Nephron progenitor cell (in vitro differentiated cells): ENCODE measurements at regions not wholly inside any gene's neighbourhood (a gene's known extent, or its start where the extent isn't known, plus 50 kb on each side); places are given as distances from the start of the nearest gene placed in this dataset.
A peak's percentile ranks its signal among the peaks of the same experiment; 100 is the strongest.

Experiments
- DNase-seq: peaks from one replicate; pipeline ENCODE4 v3.0.0; 2021
- H3K27ac Mint-ChIP-seq: 2 replicates; pipeline ENCODE4 v1.8.0; 2021; ENCODE audit warnings: mild to moderate bottlenecking, moderate library complexity, mixed read lengths
- H3K27me3 Mint-ChIP-seq: 2 replicates; pipeline ENCODE4 v1.8.0; 2021; ENCODE audit warnings: mild to moderate bottlenecking, low read depth, mixed read lengths; ENCODE audit not compliant: poor library complexity
- H3K36me3 Mint-ChIP-seq: 2 replicates; pipeline ENCODE4 v1.8.0; 2021; ENCODE audit warnings: low read depth, mixed read lengths
- H3K4me1 Mint-ChIP-seq: 2 replicates; pipeline ENCODE4 v1.8.0; 2021; ENCODE audit warnings: mixed read lengths
- H3K4me3 Mint-ChIP-seq: 2 replicates; pipeline ENCODE4 v1.8.0; 2021; ENCODE audit warnings: mild to moderate bottlenecking, moderate library complexity, mixed read lengths
- H3K9me3 Mint-ChIP-seq: 2 replicates; pipeline ENCODE4 v1.8.0; 2021; ENCODE audit warnings: mild to moderate bottlenecking, moderate library complexity, mixed read lengths
- TF ChIP-seq, protein P1 (sequence below): fragments of 200-600 bp; sonication (generic); IDR thresholded peaks from 2 replicates; pipeline ENCODE4 v1.5.0; 2021; ENCODE audit warnings: antibody characterized with exemption

DNA sequence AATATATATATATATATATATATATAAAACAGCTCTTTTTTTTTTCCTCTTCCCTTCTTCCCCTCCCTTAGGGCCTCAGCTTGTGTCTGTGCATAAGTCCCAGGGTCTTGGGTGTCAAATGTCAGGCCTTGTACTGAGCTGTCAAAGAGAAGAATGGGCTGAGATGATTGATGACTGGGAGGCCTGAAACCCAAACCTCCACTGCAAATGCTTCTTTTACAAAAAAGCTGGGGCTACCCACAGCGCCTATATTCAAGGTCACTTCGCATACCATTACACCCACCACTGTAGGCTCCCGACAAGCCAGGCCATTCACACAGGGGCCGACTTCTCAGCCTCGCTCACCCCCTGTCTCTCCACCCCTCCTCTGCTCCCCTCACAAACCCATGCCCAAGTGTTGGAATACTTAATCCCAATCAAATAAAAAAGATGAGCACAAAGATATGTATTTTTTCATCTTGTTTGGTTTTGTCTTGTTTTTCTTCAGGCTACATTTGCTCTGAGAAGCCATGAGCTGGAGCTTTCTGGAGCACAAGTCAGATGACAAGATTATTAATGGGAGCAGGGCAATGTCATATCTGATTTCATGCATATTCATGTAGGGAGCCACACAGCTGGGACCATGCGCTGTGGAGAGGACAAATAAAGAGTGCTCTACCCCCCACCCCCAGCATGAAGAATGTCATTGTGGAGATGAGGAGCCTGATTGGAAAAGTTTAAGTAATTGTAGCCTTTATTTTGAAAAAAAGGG, 614.4 kb upstream of the NR2F2 start:
- H3K4me1 Mint-ChIP-seq: peaks cover 48% of the 10 kb centered on the region
- no peaks in the 10 kb centered on the region for H3K9me3 Mint-ChIP-seq
- H3K4me3 Mint-ChIP-seq: peak overlapping the region; percentile 9
- TF ChIP-seq, protein P1, sequence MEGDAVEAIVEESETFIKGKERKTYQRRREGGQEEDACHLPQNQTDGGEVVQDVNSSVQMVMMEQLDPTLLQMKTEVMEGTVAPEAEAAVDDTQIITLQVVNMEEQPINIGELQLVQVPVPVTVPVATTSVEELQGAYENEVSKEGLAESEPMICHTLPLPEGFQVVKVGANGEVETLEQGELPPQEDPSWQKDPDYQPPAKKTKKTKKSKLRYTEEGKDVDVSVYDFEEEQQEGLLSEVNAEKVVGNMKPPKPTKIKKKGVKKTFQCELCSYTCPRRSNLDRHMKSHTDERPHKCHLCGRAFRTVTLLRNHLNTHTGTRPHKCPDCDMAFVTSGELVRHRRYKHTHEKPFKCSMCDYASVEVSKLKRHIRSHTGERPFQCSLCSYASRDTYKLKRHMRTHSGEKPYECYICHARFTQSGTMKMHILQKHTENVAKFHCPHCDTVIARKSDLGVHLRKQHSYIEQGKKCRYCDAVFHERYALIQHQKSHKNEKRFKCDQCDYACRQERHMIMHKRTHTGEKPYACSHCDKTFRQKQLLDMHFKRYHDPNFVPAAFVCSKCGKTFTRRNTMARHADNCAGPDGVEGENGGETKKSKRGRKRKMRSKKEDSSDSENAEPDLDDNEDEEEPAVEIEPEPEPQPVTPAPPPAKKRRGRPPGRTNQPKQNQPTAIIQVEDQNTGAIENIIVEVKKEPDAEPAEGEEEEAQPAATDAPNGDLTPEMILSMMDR: no peak
- H3K27ac Mint-ChIP-seq: peak overlapping the region; percentile 90
- DNase-seq: peak; percentile 47
- peaks cover 9% of the 10 kb centered on the region for H3K36me3 Mint-ChIP-seq
- H3K27me3 Mint-ChIP-seq: peaks cover 3% of the 10 kb centered on the region

DNA sequence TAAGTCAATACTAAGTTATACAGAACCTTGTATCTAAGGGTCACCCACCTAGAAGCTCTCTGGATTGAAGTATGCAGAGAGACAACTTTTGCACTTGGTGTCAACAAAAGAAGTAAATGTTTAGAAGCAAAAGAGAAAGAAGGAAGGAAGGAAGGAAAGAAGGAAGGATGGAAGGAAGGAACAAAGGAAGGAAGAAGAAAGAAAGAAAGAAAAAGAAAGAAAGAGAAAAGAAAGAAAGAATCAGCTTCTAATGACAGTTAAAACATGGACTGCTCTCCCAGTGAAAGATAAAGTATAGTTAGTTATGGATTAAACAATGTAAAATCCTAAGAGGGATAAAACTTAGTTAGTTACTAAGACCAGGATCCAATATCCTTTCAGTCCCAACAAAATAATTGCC, 613.8 kb upstream of the NR2F2 start:
- TF ChIP-seq, protein P1: no peak
- no peaks in the 10 kb centered on the region for H3K9me3 Mint-ChIP-seq
- H3K4me3 Mint-ChIP-seq: peak overlapping the region; percentile 25
- peak overlapping the region; percentile 84 for H3K27ac Mint-ChIP-seq
- H3K27me3 Mint-ChIP-seq: peaks cover 3% of the 10 kb centered on the region
- no peak for DNase-seq
- H3K36me3 Mint-ChIP-seq: peaks cover 8% of the 10 kb centered on the region
- peaks cover 47% of the 10 kb centered on the region for H3K4me1 Mint-ChIP-seq

DNA sequence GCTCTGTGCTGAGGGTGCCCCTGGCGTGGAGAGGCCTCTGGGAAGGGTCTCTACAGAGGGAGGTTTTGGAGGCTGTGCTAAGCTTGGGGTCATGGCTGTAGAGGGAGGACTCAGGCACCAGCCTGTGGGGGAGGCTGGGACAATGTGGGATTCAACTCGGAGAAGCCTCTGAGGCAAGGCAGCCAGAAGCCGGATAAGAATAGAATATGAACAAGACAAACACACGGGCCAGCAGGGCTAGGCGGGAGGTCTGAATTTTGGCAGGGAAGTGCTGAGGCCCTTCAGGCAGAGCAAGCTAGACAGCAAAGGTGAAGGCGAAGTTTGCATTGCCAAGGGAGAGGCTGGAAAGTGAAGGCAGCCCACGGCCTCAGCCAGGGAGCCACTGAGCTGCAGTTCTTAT, 612.1 kb upstream of the NR2F2 start:
- Mint-ChIP-seq H3K27me3 (peaks cover 3% of the 10 kb centered on the region), H3K36me3 (peaks cover 5% of the 10 kb centered on the region), H3K9me3 (no peaks in the 10 kb centered on the region), H3K4me1 (peaks cover 44% of the 10 kb centered on the region), H3K27ac (peak overlapping the region; percentile 85), H3K4me3 (no peak overlapping the region)
- DNase-seq: no peak
- TF ChIP-seq, protein P1: no peak

DNA sequence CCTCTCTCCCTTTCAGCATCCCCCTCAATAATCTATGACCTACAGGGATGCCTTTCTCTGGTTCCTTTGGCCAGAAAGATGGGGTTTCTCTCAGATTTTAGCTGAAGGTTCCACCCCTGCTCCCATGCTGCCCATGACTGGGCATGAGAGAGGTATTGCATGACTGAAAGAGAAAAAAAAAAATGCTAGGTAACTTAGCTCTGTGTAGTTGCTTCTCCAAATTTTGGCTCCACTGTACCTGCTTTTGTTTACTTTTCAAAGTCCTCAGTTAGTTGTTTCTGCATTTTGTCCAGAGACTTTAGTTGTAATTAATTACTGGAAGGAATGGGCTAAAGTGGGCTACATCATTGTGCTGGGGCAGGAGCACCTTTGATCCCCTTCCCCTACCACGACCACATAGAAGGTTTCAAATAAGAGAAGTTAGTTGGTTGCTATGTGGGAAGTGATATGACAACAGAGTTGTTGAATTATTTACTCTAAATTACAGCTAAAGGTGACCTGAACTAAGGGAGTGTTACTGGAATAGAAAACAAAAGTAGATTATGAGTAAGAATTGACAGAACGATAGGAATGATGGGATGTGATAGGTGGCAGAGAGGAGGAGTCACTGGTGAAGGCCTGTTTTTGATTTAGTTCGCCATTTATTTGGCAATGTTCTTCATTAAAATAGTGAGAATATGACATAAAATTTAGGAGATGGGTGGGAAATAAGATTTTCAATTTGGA, 605.4 kb upstream of the NR2F2 start:
- Mint-ChIP-seq H3K9me3 (peaks cover 15% of the 10 kb centered on the region), H3K27me3 (no peaks in the 10 kb centered on the region), H3K4me1 (peaks cover 12% of the 10 kb centered on the region), H3K27ac (no peak overlapping the region), H3K4me3 (no peak overlapping the region), H3K36me3 (no peaks in the 10 kb centered on the region)
- no peak for DNase-seq
- TF ChIP-seq, protein P1: no peak

DNA sequence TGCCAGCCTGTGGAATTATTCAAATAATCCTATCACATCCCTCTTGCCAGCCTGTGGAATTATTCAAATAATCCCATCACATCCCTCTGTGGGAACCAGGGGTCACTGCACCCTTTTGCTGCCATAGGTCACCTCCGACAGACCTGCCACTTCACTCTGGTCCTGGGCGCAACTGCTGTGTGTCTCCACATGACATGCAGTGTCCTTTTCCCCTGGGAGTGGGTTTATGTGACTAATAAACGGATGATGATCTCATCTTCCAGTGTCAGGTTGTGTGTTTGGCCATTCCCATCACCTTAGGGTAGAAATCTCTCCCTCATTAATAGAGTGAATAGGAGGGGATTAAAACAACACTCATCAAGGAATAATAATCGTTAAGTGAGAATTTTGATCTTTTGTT, 603.6 kb upstream of the NR2F2 start:
- no peaks in the 10 kb centered on the region for H3K27me3 Mint-ChIP-seq
- no peaks in the 10 kb centered on the region for H3K36me3 Mint-ChIP-seq
- no peak for DNase-seq
- H3K4me1 Mint-ChIP-seq: peaks cover 12% of the 10 kb centered on the region
- H3K9me3 Mint-ChIP-seq: peaks cover 15% of the 10 kb centered on the region
- TF ChIP-seq, protein P1: no peak
- H3K4me3 Mint-ChIP-seq: no peak overlapping the region
- no peak overlapping the region for H3K27ac Mint-ChIP-seq
